Endothelial cell of umbilical vein (primary cell): ENCODE measurements at regions not wholly inside any gene's neighbourhood (a gene's known extent, or its start where the extent isn't known, plus 50 kb on each side); places are given as distances from the start of the nearest gene placed in this dataset.

Experiments
- BruUV-seq: library from RNA; stranded (reverse); fragments of 400-500 nt; replicated peaks from 2 replicates; lab custom pipeline; 2021; lab: Mats Ljungman, UMichigan
- CTCF ChIA-PET: fragments of 300-600, 350-600 bp; sonication (Branson Sonifier 250); formaldehyde crosslinking; loops from one replicate; lab custom pipeline; 2021; ENCODE audit warnings: antibody characterized with exemption, inconsistent platforms; lab: Charles Lee
- POLR2A ChIA-PET: fragments of 300-600, 350-600 bp; sonication (Branson Sonifier 250); formaldehyde crosslinking; loops from one replicate; lab custom pipeline; 2021; ENCODE audit warnings: antibody characterized with exemption, inconsistent platforms; lab: Charles Lee
- DNase-seq: peaks from one replicate; pipeline ENCODE4 v3.0.0-alpha.2; 2011; ENCODE audit warnings: low read depth, low spot score
- FAIRE-seq: peaks from 2 replicates; lab custom pipeline; 2011; peaks lifted over from hg19 to GRCh38; lab: Jason Lieb, UNC
- H2AFZ ChIP-seq: 2 replicates; pipeline ENCODE4 v1.6.0; 2012; ENCODE audit warnings: low read depth, low read length, control low read depth, inconsistent platforms
- H3K27ac ChIP-seq: 2 replicates; pipeline ENCODE4 v1.5.1; 2011; ENCODE audit warnings: low read depth, mild to moderate bottlenecking, control low read depth, low read length, moderate library complexity; ENCODE audit not compliant: insufficient read depth
- H3K27me3 ChIP-seq, 2 experiments: 2 replicates each; pipeline versions ENCODE4 v1.6.0 to v1.6.1; 2011; ENCODE audit warnings: low read length in 2 of 2, mixed read lengths in 1 of 2; ENCODE audit not compliant: control insufficient read depth in 2 of 2, insufficient read depth in 2 of 2
- H3K36me3 ChIP-seq, 2 experiments: 2 replicates in 1 of 2; 3 replicates in 1 of 2; pipeline ENCODE4 v1.5.1; 2011; ENCODE audit warnings: low read length in 2 of 2, mild to moderate bottlenecking in 1 of 2, moderate library complexity in 1 of 2; ENCODE audit not compliant: control insufficient read depth in 2 of 2, insufficient read depth in 2 of 2; ENCODE audit errors: extremely low read depth in 1 of 2
- H3K4me1 ChIP-seq: 3 replicates; pipeline ENCODE4 v1.5.1; 2011; ENCODE audit warnings: mild to moderate bottlenecking, low read length; ENCODE audit not compliant: control insufficient read depth, insufficient read depth; ENCODE audit errors: extremely low read depth
- H3K4me2 ChIP-seq: 2 replicates; pipeline ENCODE4 v1.6.1; 2011; ENCODE audit warnings: low read length, control low read depth, mixed read lengths; ENCODE audit not compliant: insufficient read depth
- H3K4me3 ChIP-seq, 3 experiments: fragments of 200-600 bp in 1 of 3; sonication (generic), shearing (Covaris generic) in 1 of 3; replicated peaks in 1 of 3; 2 replicates each; pipeline ENCODE4 v1.5.1; 2011 to 2016; ENCODE audit warnings: control low read depth in 3 of 3, low read length in 3 of 3, mild to moderate bottlenecking in 2 of 3, inconsistent platforms in 1 of 3, low read depth in 1 of 3, moderate library complexity in 1 of 3; ENCODE audit not compliant: insufficient read depth in 1 of 3
- H3K79me2 ChIP-seq: 2 replicates; pipeline ENCODE4 v1.6.0; 2012; ENCODE audit warnings: low read length, inconsistent platforms; ENCODE audit not compliant: control insufficient read depth, insufficient read depth
- H3K9ac ChIP-seq: replicated peaks from 2 replicates; pipeline ENCODE3; 2011; ENCODE audit warnings: low read length, control low read depth; ENCODE audit not compliant: insufficient read depth; ENCODE audit errors: extremely low read depth
- H3K9me1 ChIP-seq: replicated peaks from 3 replicates; pipeline ENCODE4 v1.6.0; 2011; ENCODE audit warnings: mild to moderate bottlenecking, low read length; ENCODE audit not compliant: control insufficient read depth, insufficient read depth; ENCODE audit errors: extremely low read depth
- H3K9me3 ChIP-seq: replicated peaks from 2 replicates; pipeline ENCODE4 v1.5.1; 2012; ENCODE audit warnings: low read length, inconsistent platforms; ENCODE audit not compliant: control insufficient read depth, insufficient read depth
- H4K20me1 ChIP-seq: replicated peaks from 2 replicates; pipeline ENCODE3; 2011; ENCODE audit warnings: mild to moderate bottlenecking, low read length; ENCODE audit not compliant: control insufficient read depth, insufficient read depth; ENCODE audit errors: extremely low read depth
- EZH2 ChIP-seq: IDR thresholded peaks from 2 replicates; pipeline ENCODE4 v1.6.1; 2012; ENCODE audit warnings: borderline replicate concordance, low read depth, mild to moderate bottlenecking, moderate library complexity, low read length, inconsistent platforms; ENCODE audit not compliant: severe bottlenecking
- GATA2 ChIP-seq: IDR thresholded peaks from 2 replicates; pipeline ENCODE4 v1.7.0; 2011; ENCODE audit warnings: low read depth, mild to moderate bottlenecking, moderate library complexity, mixed read lengths, low read length; ENCODE audit not compliant: insufficient read length, insufficient read depth
- MYC ChIP-seq: IDR thresholded peaks from one replicate; pipeline ENCODE4 v1.6.1; 2011; ENCODE audit warnings: mild to moderate bottlenecking, low read depth, low read length
- POLR2A ChIP-seq: IDR thresholded peaks from 2 replicates; pipeline ENCODE4 v1.6.1; 2012; ENCODE audit warnings: low read depth, mild to moderate bottlenecking, control low read depth, low read length
- POLR2AphosphoS5 ChIP-seq: IDR thresholded peaks from 2 replicates; pipeline ENCODE4 v1.6.1; 2012; ENCODE audit warnings: low read depth, mild to moderate bottlenecking, control low read depth, low read length, moderate library complexity; ENCODE audit not compliant: insufficient read depth
- dilution Hi-C: fragments of 300-500 bp; cut with MboI; formaldehyde crosslinking; loops from one replicate; pipeline ENCODE4 v1.15.0; 2019; ENCODE audit warnings: low sequenced_read_pairs; ENCODE audit not compliant: extremely low pct_ligation_motif_present
- intact Hi-C: fragments of 100-400 bp; cut with micrococcal nuclease; formaldehyde crosslinking; loops from one replicate; pipeline ENCODE4 v1.10.0; 2022
- TF ChIP-seq, protein P1 (sequence below), 2 donors: IDR thresholded peaks; 1 replicate in 1 of 2; 2 replicates in 1 of 2; pipeline ENCODE4 v1.5.1; 2011; ENCODE audit warnings: low read length in 2 of 2, mild to moderate bottlenecking in 2 of 2, moderate library complexity in 2 of 2, control low read depth in 1 of 2, inconsistent platforms in 1 of 2, low read depth in 1 of 2; ENCODE audit not compliant: insufficient read depth in 1 of 2; ENCODE audit errors: extremely low read depth in 1 of 2

DNA sequence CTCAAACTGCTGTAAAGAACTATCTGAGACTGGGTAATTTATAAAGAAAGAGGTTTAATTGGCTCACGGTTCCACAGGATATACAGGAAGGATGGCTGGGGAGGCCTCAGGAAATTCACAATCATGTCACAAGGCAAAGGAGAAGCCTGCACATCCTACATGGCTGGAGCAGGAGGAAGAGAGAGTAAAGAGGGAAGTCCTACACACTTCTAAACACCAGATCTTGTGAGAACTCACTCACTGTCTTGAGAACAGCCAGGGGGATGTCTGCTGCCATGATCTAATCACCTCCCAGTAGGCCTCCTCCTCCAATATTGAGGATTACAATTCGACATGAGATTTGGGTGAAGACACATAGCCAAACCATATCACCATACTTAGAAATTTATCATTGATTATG is 1307.0 kb upstream of the GJE1 start:
- H3K27me3 ChIP-seq: no peaks in the 10 kb centered on the region
- ChIA-PET POLR2A (no interaction called here), CTCF (no interaction called here)
- peak overlapping the region; percentile 48 for H2AFZ ChIP-seq
- no peaks in the 10 kb centered on the region for H4K20me1 ChIP-seq
- intact Hi-C loops: no loop called here
- no peaks in the 10 kb centered on the region for H3K9me1 ChIP-seq
- no peak overlapping the region for H3K9ac ChIP-seq
- no peaks in the 10 kb centered on the region for H3K9me3 ChIP-seq
- no peak overlapping the region for H3K4me3 ChIP-seq
- FAIRE-seq: no peak
- DNase-seq: no peak
- H3K4me2 ChIP-seq: no peak overlapping the region
- dilution Hi-C loops: no loop called here
- no peak for TF ChIP-seq EZH2
- TF ChIP-seq GATA2: no peak
- TF ChIP-seq POLR2A: no peak
- TF ChIP-seq MYC: no peak
- TF ChIP-seq, protein P1, sequence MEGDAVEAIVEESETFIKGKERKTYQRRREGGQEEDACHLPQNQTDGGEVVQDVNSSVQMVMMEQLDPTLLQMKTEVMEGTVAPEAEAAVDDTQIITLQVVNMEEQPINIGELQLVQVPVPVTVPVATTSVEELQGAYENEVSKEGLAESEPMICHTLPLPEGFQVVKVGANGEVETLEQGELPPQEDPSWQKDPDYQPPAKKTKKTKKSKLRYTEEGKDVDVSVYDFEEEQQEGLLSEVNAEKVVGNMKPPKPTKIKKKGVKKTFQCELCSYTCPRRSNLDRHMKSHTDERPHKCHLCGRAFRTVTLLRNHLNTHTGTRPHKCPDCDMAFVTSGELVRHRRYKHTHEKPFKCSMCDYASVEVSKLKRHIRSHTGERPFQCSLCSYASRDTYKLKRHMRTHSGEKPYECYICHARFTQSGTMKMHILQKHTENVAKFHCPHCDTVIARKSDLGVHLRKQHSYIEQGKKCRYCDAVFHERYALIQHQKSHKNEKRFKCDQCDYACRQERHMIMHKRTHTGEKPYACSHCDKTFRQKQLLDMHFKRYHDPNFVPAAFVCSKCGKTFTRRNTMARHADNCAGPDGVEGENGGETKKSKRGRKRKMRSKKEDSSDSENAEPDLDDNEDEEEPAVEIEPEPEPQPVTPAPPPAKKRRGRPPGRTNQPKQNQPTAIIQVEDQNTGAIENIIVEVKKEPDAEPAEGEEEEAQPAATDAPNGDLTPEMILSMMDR (IDR thresholded peaks at IDR 0.05; ENCODE audit: extremely low read depth in 1 of 2, insufficient read depth in 1 of 2, low read depth in 1 of 2, low read length in 2 of 2): no peak
- TF ChIP-seq POLR2AphosphoS5: no peak
- H3K36me3 ChIP-seq: no peaks in the 10 kb centered on the region
- no peaks in the 10 kb centered on the region for H3K79me2 ChIP-seq
- H3K4me1 ChIP-seq: no peaks in the 10 kb centered on the region
- no TSS peak for BruUV-seq
- no peak overlapping the region for H3K27ac ChIP-seq

GRCh38 chr6:140824595-140824994 is 1308.1 kb upstream of the GJE1 start:
- Histone ChIP-seq H3K27me3 (no peaks in the 10 kb centered on the region), H3K79me2 (no peaks in the 10 kb centered on the region), H3K9me3 (no peaks in the 10 kb centered on the region), H3K4me3 (no peak overlapping the region), H3K9me1 (no peaks in the 10 kb centered on the region), H2AFZ (no peak overlapping the region), H3K4me1 (no peaks in the 10 kb centered on the region), H3K4me2 (no peak overlapping the region), H3K9ac (no peak overlapping the region), H3K27ac (no peak overlapping the region), H3K36me3 (no peaks in the 10 kb centered on the region), H4K20me1 (no peaks in the 10 kb centered on the region)
- FAIRE-seq (no peak), DNase-seq (no peak)
- intact Hi-C loops (no loop called here), dilution Hi-C loops (no loop called here)
- TF ChIP-seq, protein P1 (IDR thresholded peaks at IDR 0.05; ENCODE audit: extremely low read depth in 1 of 2, insufficient read depth in 1 of 2, low read depth in 1 of 2, low read length in 2 of 2): no peak
- ChIA-PET POLR2A (no interaction called here), CTCF (no interaction called here)
- BruUV-seq: no TSS peak
